Neural progenitor cell (in vitro differentiated cells): ENCODE measurements at regions not wholly inside any gene's neighbourhood (a gene's known extent, or its start where the extent isn't known, plus 50 kb on each side); places are given as distances from the start of the nearest gene placed in this dataset.

Experiments
- DNase-seq: peaks from one replicate; pipeline ENCODE4 v3.0.0-alpha.2; 2016; ENCODE audit warnings: low spot score
- H2AFZ ChIP-seq: fragments of 200-600 bp; sonication (generic); replicated peaks from 2 replicates; pipeline ENCODE4 v1.6.1; 2016; ENCODE audit warnings: antibody characterized with exemption
- H3F3A ChIP-seq: fragments of 200-600 bp; sonication (generic); 2 replicates; pipeline ENCODE4 v1.6.1; 2016; ENCODE audit warnings: antibody characterized with exemption, low read depth
- H3K27ac ChIP-seq: fragments of 200-600 bp; sonication (generic); 2 replicates; pipeline ENCODE4 v1.5.1; 2016; ENCODE audit warnings: mild to moderate bottlenecking
- H3K27me3 ChIP-seq: fragments of 200-600 bp; sonication (generic); 2 replicates; pipeline ENCODE4 v1.6.1; 2016; ENCODE audit warnings: mild to moderate bottlenecking, moderate library complexity
- H3K36me3 ChIP-seq: fragments of 200-600 bp; sonication (generic); 2 replicates; pipeline ENCODE4 v1.5.1; 2016
- H3K4me1 ChIP-seq: fragments of 200-600 bp; sonication (generic); 2 replicates; pipeline ENCODE4 v1.6.1; 2016; ENCODE audit warnings: mixed run types
- H3K4me2 ChIP-seq: fragments of 200-600 bp; sonication (generic); 2 replicates; pipeline ENCODE4 v1.6.1; 2016
- H3K4me3 ChIP-seq: fragments of 200-600 bp; sonication (generic); 2 replicates; pipeline ENCODE4 v1.5.1; 2016
- H3K79me2 ChIP-seq: fragments of 200-600 bp; sonication (generic); 2 replicates; pipeline ENCODE4 v1.6.1; 2016; ENCODE audit warnings: low read depth
- H3K9ac ChIP-seq: fragments of 200-600 bp; sonication (generic); 2 replicates; pipeline ENCODE4 v1.6.1; 2016
- H3K9me3 ChIP-seq: fragments of 200-600 bp; sonication (generic); 2 replicates; pipeline ENCODE4 v1.5.1; 2016; ENCODE audit warnings: low read depth
- H4K20me1 ChIP-seq: fragments of 200-600 bp; sonication (generic); 2 replicates; pipeline ENCODE4 v1.6.1; 2016; ENCODE audit warnings: low read depth
- H3K27ac Mint-ChIP-seq: 3 replicates; pipeline ENCODE4 v1.8.0; 2021; ENCODE audit warnings: mixed read lengths
- H3K27me3 Mint-ChIP-seq: 2 replicates; pipeline ENCODE4 v1.8.0; 2022; ENCODE audit warnings: low read depth, mild to moderate bottlenecking, inconsistent platforms, moderate library complexity, mixed read lengths; ENCODE audit not compliant: insufficient read depth
- H3K36me3 Mint-ChIP-seq: 3 replicates; pipeline ENCODE4 v1.8.0; 2021; ENCODE audit warnings: mixed read lengths
- H3K4me1 Mint-ChIP-seq: 3 replicates; pipeline ENCODE4 v1.8.0; 2021; ENCODE audit warnings: mixed read lengths
- H3K4me3 Mint-ChIP-seq: 3 replicates; pipeline ENCODE4 v1.8.0; 2021; ENCODE audit warnings: mild to moderate bottlenecking, moderate library complexity, mixed read lengths
- H3K9me3 Mint-ChIP-seq: 3 replicates; pipeline ENCODE4 v1.8.0; 2020; ENCODE audit warnings: mixed read lengths
- CTCF ChIP-seq: fragments of 200-600 bp; sonication (generic); IDR thresholded peaks from 2 replicates; pipeline ENCODE4 v1.5.1; 2017; ENCODE audit warnings: antibody characterized with exemption, mild to moderate bottlenecking
- EZH2 ChIP-seq: fragments of 200-600 bp; sonication (generic); IDR thresholded peaks from 2 replicates; pipeline ENCODE4 v1.6.1; 2017; ENCODE audit warnings: antibody characterized with exemption, mild to moderate bottlenecking, moderate library complexity
- EZH2phosphoT487 ChIP-seq: fragments of 200-600 bp; sonication (generic); IDR thresholded peaks from 2 replicates; pipeline ENCODE4 v1.6.1; 2017; ENCODE audit warnings: antibody characterized with exemption

DNA sequence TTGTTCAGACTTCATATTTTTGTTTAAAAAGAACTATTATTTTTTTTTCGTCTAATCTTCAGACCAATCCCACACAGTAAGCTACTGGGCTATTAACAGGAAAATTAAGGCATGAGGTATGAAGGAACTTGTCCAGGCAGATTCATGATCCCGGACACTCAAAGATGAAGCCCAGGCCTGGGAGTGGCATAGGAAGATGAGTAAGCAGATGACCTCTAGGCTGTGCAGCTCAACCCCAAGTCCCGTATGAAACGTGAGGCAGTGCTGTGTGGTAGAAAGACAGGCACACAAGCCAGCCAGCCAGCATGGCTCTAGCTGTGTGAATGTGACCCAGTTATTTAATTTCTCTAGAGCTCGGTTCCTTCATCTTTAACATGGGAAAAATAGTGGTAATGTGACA lies 231.9 kb downstream of the CLIC5 start:
- Histone ChIP-seq H3K4me3 (no peak overlapping the region), H3K27me3 (no peaks in the 10 kb centered on the region), H3K9ac (no peak overlapping the region), H3K9me3 (no peaks in the 10 kb centered on the region), H3K4me2 (no peak overlapping the region), H4K20me1 (no peaks in the 10 kb centered on the region), H3K36me3 (no peaks in the 10 kb centered on the region), H3K79me2 (no peaks in the 10 kb centered on the region), H3K27ac (no peak overlapping the region), H3F3A (peaks cover 17% of the 10 kb centered on the region), H3K4me1 (peaks cover 37% of the 10 kb centered on the region), H2AFZ (no peak overlapping the region)
- no peaks in the 10 kb centered on the region for H3K36me3 Mint-ChIP-seq
- H3K27ac Mint-ChIP-seq = no peak overlapping the region
- no peaks in the 10 kb centered on the region for H3K9me3 Mint-ChIP-seq
- no peak overlapping the region for H3K4me3 Mint-ChIP-seq
- peaks cover 18% of the 10 kb centered on the region for H3K27me3 Mint-ChIP-seq
- no peak for TF ChIP-seq EZH2
- no peak for TF ChIP-seq CTCF
- TF ChIP-seq EZH2phosphoT487 = no peak
- DNase-seq = no peak
- H3K4me1 Mint-ChIP-seq = peaks cover 21% of the 10 kb centered on the region

- Histone ChIP-seq H3K4me1 (peaks cover 29% of the 10 kb centered on the region), H2AFZ (no peak overlapping the region), H3K79me2 (no peaks in the 10 kb centered on the region), H3K36me3 (no peaks in the 10 kb centered on the region), H3F3A (peaks cover 15% of the 10 kb centered on the region), H3K9me3 (no peaks in the 10 kb centered on the region), H3K9ac (no peak overlapping the region), H3K27me3 (no peaks in the 10 kb centered on the region), H4K20me1 (no peaks in the 10 kb centered on the region), H3K4me3 (no peak overlapping the region), H3K27ac (no peak overlapping the region), H3K4me2 (no peak overlapping the region)
- no peak for DNase-seq
- TF ChIP-seq EZH2phosphoT487 = no peak
- TF ChIP-seq EZH2 = no peak
- no peak for TF ChIP-seq CTCF
- peaks cover 16% of the 10 kb centered on the region for H3K4me1 Mint-ChIP-seq
- H3K4me3 Mint-ChIP-seq = peak overlapping the region; percentile 23
- peaks cover 15% of the 10 kb centered on the region for H3K27me3 Mint-ChIP-seq
- no peak overlapping the region for H3K27ac Mint-ChIP-seq
- H3K36me3 Mint-ChIP-seq = no peaks in the 10 kb centered on the region
- no peaks in the 10 kb centered on the region for H3K9me3 Mint-ChIP-seq
Observed at GRCh38 chr6:45781890-45782289, 233.8 kb downstream of the CLIC5 start.

DNA sequence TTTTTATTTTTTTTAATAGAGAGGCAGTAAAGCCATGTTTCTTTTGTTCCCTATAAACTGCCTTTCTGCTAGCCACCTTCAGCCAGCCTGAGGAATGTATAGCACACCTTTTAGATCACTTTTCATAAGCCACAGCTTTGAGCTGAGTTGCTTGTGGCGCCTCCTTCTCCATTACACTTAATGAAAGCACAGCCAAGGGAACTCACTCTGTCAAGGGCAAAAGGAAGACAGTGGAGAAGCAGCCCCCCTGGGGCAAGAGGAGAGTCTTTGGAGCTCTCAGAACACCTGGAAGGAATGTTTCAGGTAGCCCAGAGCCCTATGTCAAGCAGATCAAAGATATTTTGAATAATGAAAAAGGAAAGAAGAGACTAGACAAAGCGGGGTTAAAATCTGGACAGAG lies 235.1 kb downstream of the CLIC5 start:
- H3K9ac ChIP-seq = no peak overlapping the region
- H3K9me3 ChIP-seq = no peaks in the 10 kb centered on the region
- Mint-ChIP-seq H3K36me3 (no peaks in the 10 kb centered on the region), H3K9me3 (no peaks in the 10 kb centered on the region), H3K27ac (no peak overlapping the region), H3K4me1 (peaks cover 5% of the 10 kb centered on the region), H3K27me3 (peaks cover 8% of the 10 kb centered on the region), H3K4me3 (no peak overlapping the region)
- H3K4me1 ChIP-seq = peaks cover 18% of the 10 kb centered on the region
- no peak overlapping the region for H3K4me2 ChIP-seq
- H3K36me3 ChIP-seq = no peaks in the 10 kb centered on the region
- DNase-seq = no peak
- TF ChIP-seq EZH2 (no peak), EZH2phosphoT487 (no peak), CTCF (no peak)
- no peak overlapping the region for H3K27ac ChIP-seq
- no peak overlapping the region for H2AFZ ChIP-seq
- H4K20me1 ChIP-seq = no peaks in the 10 kb centered on the region
- H3F3A ChIP-seq = peaks cover 1% of the 10 kb centered on the region
- H3K4me3 ChIP-seq = no peak overlapping the region
- H3K27me3 ChIP-seq = no peaks in the 10 kb centered on the region
- H3K79me2 ChIP-seq = no peaks in the 10 kb centered on the region
